ENCODE measurements at regions not wholly inside any gene's neighbourhood (a gene's known extent, or its start where the extent isn't known, plus 50 kb on each side); places are given as distances from the start of the nearest gene placed in this dataset.

GRCh38 chr17:63290351-63290750, 155.8 kb downstream of the CYB561 start:
- Mint-ChIP-seq H3K27ac (peak overlapping the region; percentile 60), H3K4me1 (ENCODE audit: low read depth) (peaks cover 68% of the 10 kb centered on the region), H3K27me3 (ENCODE audit: insufficient read depth) (no peaks in the 10 kb centered on the region; the same call in 1 of the 2 replicates), H3K36me3 (ENCODE audit: low read depth) (peaks cover 74% of the 10 kb centered on the region), H3K4me3 (0 out of 2 replicates have a peak overlapping the region, but pooled peaks have one; percentile 4), H3K9me3 (peaks cover 34% of the 10 kb centered on the region)
- no peak for TF ChIP-seq CTCF (IDR thresholded peaks at IDR 0.05)
- no peak for DNase-seq

- no peak for TF ChIP-seq CTCF (IDR thresholded peaks at IDR 0.05)
- no peak for DNase-seq
- Mint-ChIP-seq H3K36me3 (ENCODE audit: low read depth) (peaks cover 70% of the 10 kb centered on the region), H3K9me3 (peaks cover 31% of the 10 kb centered on the region), H3K4me3 (peak overlapping the region; percentile 4; the same call in 1 of the 2 replicates), H3K27me3 (ENCODE audit: insufficient read depth) (no peaks in the 10 kb centered on the region; the same call in 1 of the 2 replicates), H3K4me1 (ENCODE audit: low read depth) (peaks cover 69% of the 10 kb centered on the region), H3K27ac (peak overlapping the region; percentile 60)
Observed at GRCh38 chr17:63290784-63291183, 155.3 kb downstream of the CYB561 start.

GRCh38 chr17:63291258-63291657, 154.8 kb downstream of the CYB561 start:
- Mint-ChIP-seq H3K27ac (peak overlapping the region; percentile 60), H3K9me3 (peaks cover 32% of the 10 kb centered on the region), H3K4me1 (ENCODE audit: low read depth) (peaks cover 74% of the 10 kb centered on the region), H3K27me3 (ENCODE audit: insufficient read depth) (no peaks in the 10 kb centered on the region; the same call in 1 of the 2 replicates), H3K36me3 (ENCODE audit: low read depth) (peaks cover 70% of the 10 kb centered on the region), H3K4me3 (peak overlapping the region; percentile 4; the same call in 1 of the 2 replicates)
- DNase-seq = no peak
- no peak for TF ChIP-seq CTCF (IDR thresholded peaks at IDR 0.05)

- peak overlapping the region; percentile 88 for H3K27ac Mint-ChIP-seq
- H3K9me3 Mint-ChIP-seq = peaks cover 32% of the 10 kb centered on the region
- TF ChIP-seq CTCF (IDR thresholded peaks at IDR 0.05) = no peak
- peaks cover 78% of the 10 kb centered on the region for H3K4me1 Mint-ChIP-seq (ENCODE audit: low read depth)
- no peak for DNase-seq
- H3K36me3 Mint-ChIP-seq (ENCODE audit: low read depth) = peaks cover 70% of the 10 kb centered on the region
- no peak overlapping the region for H3K4me3 Mint-ChIP-seq
- peaks cover 3% of the 10 kb centered on the region; the same call in 1 of the 2 replicates for H3K27me3 Mint-ChIP-seq (ENCODE audit: insufficient read depth)
Observed at GRCh38 chr17:63292421-63292820, 153.7 kb downstream of the CYB561 start.

GRCh38 chr17:63293323-63294075, 152.6 kb downstream of the CYB561 start:
- Mint-ChIP-seq H3K4me1 (ENCODE audit: low read depth) (peaks cover 78% of the 10 kb centered on the region), H3K27ac (peak overlapping the region; percentile 88), H3K9me3 (peaks cover 28% of the 10 kb centered on the region), H3K36me3 (ENCODE audit: low read depth) (peaks cover 66% of the 10 kb centered on the region), H3K4me3 (peak overlapping the region; percentile 65), H3K27me3 (ENCODE audit: insufficient read depth) (peaks cover 3% of the 10 kb centered on the region; the same call in 1 of the 2 replicates)
- no peak for TF ChIP-seq CTCF (IDR thresholded peaks at IDR 0.05)
- peak; percentile 75 for DNase-seq

All from HFFc6 (cell line).